ENCODE measurements at regions not wholly inside any gene's neighbourhood (a gene's known extent, or its start where the extent isn't known, plus 50 kb on each side); places are given as distances from the start of the nearest gene placed in this dataset.
A peak's percentile ranks its signal among the peaks of the same experiment; 100 is the strongest.

DNA sequence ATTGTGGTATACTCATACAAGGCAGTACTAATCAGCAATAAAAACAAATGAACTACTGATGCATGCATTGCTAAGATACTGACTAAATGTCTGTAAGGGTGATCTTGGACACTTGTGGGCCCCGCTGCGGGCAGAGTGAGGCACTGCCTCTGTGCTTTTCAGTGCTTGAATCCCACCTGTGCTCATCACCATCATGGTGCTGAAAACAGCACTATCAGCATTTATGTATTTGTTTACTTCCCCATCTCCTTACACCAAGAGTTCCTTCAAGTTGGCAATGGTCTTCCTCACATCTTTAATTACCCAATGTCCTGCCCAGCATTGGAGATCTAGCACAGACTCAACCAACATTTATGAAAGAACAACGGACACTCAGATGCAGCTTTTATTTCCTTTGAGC is 193.7 kb upstream of the RFC3 start:
- DNase-seq, result no peak

DNA sequence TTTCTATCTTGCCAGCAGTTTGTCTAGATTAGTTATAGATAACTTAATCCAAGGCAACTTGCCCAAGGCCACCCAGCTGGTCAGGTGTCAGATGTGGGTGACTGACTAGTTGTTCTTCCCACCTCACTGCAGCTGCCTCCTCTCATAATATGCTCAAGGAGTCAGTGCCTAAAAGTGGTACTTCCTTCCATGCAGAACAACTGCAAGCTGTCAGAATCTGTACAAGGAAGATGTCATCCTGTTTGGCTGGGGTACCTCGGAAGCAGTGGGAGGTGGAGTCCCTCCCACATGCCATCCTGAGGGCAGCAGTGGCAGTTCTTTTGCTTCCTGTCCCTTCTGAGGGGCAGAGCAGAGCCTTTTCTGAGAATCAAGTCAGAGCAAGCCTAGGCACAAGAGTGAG is 193.2 kb upstream of the RFC3 start:
- DNase-seq, result no peak

DNA sequence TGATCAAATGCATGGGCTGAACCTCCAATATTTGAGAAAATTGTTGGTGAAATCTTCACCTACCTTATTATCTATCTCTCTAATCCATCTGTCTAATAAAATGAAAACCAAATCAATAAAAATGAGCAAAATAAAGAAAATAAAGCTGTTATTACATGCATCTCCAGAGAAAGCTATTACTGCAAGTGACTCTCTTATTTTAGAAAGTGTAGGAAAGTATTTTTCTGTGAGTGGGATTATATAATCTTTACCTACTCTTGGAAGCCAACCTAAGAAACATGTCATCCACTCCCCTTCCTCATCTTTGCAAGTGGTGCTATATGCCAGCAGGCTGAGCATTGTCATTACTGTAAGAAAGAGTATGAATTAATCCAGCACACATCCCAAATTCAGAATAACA is 191.5 kb upstream of the RFC3 start:
- DNase-seq, result no peak

DNA sequence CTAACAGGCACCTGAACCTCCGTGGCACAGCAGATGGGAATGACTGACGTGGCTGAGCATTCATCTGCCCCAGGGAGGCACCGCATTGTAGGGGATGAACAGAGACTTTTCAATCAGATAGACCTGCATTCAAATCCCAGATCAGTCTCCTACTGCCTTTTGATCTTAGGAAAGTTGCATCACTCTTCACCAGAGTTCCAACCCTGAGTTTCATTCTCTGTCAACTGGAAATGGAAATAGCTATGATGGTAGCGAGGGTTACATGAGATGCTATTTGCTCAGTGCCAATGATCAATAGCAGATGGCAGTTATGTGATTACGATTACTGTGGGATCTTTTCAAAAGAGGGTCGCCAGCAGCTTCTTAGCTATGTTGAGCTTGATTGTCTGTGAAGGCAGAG is 189.3 kb upstream of the RFC3 start:
- no peak for DNase-seq

DNA sequence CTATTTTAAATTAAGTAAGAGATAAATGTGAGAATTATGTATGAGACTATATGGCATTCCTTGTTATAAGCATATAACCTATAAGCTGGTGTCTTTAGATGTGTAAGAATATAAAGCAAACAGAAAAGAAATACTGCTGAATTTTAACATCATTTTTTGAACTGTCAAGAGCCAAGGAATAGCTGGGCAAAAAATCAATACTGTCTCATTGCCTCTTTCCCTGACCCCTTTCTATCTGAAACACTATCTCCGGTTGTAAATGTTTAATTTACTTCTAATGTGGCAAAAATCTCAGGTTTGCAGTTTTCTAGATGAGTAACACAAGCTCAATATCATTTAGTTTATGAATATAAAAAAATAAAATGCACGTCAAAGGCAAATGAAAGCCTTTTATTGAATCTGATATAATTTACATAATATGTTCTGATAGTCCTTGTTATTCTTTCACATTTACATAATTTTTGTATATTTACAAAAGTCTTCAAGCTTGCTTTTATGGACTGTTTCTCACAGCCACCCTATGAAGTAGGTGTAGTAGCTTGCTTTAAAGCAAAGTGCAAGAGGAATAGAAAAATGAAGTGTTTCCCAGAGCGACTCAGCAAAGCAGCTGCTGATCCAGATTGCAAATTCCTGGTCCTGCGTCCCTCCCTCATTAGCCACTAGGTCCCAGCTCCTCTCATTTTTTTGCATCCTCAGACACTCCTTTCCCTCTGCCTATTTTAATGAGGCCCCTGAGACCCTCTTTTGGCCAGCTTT is 188.2 kb upstream of the RFC3 start:
- no peak for DNase-seq

DNA sequence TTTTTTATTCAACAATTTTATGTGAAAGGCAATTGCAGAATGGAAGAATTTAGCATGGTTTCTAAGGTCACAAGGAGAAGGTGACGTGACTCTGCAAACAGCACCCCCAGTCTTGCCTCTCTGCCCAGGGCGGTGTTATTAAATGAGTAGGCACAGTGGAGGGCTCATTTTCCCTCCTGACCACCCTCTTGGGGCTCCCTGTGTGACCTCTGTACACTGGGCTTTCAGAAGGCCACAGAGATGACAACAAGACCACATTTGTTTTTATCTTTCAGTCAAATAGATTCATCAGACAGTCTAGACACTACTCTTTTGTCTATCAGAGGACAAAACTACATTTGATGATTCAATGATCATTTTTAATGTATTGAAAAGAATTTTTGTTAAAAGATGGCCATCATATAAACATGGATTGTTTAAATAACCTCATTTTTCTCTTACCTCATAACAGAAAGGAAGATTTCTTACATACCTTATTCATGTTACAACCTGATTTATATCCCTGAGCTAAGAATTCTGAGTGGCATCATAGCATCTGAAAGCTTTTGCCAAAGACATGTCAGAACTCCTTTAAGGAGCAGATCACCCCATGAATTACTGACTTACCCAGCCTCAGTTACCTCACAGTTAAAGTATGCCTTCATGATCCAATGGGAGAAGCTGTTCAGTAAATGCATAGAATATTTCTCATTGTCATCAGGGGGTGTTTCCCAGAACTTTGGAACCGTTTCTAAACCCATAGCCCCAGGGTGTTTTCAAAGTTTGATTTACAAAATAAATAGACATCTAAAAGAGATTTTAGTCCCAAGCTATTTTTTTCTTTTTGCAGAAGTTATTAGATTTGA is 184.0 kb upstream of the RFC3 start:
- peak in 19 of 51 donors; percentile 8 to 76 (median 26) for DNase-seq

DNA sequence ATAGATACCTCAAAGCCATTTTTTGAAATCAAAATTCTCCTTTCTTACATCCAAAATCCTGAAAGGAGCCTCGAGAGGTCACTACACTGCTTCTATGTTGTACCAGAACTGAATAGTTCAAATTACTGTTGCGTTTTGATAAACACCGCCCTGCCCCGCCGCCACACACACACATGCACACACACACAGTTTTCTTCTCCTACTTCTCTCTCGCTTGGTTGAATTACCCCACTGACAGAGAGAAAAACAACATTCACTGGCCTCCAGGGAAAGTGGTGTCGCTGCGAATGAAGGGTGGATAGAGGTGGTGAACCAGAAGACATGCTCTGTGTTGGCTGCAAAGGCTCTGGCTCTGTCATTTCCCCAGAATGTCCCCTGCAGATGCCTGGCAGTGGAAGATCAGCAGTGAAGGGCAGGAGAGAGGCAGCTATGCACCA is 183.4 kb upstream of the RFC3 start:
- DNase-seq, result peak in 16 of 51 donors; percentile 10 to 76 (median 24)

DNA sequence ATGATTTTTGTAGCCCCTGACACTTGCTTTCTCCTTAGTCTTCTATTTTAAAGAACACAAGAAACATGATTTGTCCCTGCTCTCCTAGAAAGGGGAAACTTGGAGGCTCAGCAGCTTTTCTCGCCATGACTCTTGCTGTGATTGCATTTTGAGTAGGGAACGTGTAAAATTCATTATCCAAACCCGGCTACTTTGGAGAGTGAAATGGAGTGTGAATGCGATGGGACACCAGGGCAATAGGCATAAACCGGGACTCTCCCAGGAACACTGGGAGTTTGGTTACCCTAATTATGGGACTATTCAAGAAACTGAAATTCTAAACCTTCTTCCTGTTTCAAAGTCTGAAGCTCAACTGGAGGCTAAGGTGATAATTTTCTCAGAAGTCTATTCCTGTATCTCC is 181.7 kb upstream of the RFC3 start:
- DNase-seq, result no peak

DNA sequence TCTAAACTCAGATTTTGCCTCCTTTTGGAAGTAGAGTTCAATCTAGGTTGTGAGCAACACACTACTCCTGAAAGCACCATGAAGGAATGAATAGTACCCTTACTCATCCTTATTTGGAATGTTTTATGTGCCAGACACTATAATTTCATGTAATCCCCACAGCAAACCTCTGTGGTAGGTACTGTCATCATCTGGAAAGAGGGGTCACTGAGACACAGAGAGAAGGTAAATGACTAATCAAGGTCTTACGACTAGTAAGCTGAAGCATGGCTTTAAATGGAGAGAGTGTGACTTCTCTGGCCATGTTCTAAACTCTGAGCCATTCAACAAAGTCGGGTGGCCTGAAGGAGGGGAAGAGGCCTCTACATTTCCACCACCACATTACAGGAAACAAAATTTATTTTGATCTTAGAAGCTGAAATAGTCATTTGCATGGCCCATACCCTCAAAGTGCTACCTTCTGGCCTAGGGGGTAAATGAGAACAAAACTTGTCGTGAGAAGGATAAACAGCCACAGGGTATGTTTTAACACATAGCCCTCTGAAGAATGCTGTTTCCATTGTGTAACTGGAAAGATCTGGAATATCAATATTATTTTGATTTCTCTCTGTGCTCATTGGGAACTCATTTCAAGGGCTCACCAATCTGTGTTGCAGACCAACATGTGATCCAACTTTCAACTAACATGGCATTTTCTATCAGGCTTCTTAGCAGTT is 180.8 kb upstream of the RFC3 start:
- no peak for DNase-seq

DNA sequence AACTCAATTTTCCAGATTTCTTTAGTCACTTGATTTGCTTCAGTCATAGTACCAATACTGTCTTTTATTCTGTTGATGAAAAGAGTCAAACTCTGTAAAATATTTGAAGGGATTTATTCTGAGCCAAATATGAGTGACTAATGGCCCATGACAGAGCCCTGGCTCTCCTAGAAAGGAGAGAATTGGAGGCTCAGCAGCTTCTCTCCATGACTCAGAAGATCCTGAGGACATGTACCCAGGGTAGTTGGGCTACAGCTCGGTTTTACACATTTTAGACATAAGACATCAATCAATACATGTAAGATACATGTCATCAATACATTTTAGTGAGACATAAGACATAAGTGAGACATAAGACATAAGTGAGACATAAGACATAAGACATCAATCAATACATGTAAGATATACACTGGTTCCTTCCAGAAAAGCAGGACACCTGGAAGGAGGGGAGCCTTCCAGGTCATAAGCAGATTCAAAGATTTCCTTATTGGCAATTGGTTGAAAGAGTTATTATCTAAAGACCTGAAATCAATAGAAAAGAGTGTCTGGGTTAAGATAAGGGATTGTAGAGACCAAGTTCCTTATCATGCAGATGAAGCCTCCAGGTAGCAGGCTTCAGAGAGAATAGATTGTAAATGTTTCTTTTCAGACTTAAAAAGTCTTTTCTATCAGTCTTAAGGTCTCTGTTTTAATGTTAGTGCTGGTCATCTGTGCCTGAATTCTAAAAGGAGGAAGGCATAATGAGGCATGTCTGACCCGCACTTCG is 179.8 kb upstream of the RFC3 start:
- no peak for DNase-seq

DNA sequence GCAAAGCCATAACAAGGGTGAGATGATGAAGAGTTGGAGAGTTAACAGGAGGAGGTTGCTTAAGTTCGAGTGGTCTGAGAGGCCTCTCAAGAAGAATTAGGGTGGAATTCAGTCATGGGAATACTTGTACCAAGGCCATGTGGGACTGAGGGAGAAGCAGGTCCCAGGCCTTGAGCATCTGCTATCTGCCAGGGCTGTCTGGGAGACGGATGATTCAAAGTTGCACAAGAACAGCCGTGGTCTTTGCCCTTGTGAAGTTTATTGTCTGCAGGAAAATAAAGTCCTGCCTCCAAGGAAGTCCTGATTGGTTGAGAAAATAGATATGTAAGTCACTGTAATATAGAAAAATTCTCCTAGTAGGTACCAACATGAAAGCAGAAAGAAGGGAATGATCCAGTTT is 178.8 kb upstream of the RFC3 start:
- DNase-seq, result no peak

DNA sequence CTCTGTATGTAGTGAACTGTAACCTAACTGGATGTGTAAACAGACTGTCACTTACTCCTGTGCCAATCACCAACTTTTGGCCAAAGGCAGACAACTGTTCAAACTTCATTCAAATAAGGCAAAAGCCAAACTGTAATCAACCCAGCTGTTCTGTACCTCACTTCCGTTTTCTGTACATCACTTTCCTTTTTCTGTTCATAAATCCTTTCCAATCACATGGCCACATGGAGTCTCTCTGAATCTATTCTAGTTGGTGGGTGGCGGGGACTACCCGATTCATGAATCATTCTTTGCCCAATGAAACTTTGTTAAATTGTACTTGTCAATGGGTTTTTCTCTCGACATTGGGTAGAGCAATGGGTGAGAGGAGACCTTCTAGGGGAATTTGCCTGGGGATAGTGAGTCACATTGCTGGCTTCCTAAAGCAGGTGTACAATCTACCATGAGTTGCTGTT is 178.3 kb upstream of the RFC3 start:
- no peak for DNase-seq

DNA sequence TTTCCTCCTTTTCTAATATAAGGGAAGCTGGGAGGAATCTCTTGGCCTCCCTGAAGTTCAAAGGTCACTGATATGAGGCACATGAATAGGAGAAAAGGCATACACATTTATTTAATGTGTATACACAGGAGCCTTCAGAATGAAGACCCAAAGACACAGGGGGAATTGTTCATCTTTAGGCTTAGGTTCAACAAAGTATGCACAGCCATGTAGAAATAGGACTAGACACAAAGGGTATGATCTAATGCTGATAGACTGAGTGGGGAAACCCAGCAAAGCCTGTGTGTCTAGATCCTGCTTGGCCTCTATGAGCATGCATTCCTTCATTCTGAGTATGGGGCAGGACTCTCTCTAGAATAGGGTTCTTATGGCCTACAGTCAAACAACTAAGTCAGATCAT is 177.1 kb upstream of the RFC3 start:
- DNase-seq, result no peak

DNA sequence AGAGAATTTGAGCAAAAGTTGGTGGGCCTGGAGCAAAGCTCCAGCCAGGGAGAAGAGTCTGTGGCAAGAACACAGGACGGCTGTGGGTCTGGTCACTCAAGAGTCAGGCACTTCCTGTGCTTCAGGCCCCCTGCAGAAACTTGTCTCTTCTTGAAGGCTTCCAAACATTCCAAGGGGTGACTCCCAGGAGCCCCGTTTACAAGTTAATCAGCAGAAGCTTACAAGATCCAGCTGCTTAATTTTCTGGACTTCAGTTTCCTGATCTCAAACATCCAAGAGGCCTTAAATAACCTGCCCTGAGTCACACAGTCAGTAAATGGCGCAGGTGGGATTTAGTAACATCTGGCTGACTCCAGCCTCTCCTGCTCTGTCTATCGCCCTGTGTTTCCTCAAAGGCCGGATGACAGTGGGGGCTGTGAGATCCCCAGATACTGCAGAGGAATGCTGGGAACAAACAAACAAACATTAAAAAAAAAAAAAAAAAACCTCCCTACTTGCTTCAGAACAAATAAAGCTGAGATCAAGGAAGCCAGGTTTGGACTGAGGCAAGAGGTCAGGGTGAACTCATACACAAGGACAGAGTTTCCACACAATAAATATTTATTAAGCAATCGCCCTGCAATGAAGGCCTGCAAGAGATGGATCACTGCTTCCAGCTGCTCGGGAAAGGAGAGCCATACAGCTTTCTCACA is 175.4 kb upstream of the RFC3 start:
- no peak for DNase-seq

DNA sequence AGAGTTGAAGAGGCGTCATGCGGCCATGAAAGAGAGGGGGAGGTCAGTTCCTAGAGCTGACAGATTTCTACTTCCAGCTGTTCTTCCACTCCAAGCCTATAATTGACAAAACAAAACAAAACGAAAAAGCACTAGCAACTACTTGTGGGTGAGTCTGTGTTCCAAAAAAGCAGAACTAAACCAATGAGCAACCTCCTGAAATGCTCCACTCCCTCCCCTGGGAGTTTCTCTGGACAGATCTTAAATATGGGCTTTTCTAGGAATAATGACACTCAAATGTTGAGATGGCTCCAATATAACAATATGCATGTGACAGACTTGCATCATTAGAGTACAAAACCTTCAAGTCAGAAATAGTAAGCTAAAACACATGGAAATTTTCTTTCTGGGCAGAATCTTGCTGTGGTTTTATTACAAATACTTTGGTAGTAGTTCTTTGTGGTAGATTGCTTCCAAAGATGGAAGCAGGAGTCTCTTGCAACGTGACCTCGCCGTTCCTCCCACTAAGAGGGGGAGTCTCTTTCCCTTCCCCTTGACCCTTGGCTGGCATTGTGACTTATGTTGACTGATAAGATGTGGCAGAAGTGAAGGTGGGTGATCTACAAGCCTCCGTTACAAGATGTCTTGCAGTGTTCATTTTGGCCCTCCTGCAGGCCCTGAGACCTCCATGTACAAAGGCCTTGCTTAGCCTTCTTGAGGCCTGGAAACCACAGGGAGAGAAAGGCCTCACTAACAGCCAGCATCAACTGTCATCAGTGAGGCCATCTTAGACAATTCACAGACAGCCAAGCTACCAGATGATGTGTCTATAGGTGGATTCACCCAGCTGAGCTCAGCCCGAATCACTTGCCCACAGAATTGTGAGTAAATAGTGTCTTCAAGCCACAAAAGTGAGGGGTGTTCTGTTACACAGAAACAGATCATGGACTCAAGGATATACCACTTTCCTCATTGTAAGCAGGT is 173.1 kb upstream of the RFC3 start:
- no peak for DNase-seq

DNA sequence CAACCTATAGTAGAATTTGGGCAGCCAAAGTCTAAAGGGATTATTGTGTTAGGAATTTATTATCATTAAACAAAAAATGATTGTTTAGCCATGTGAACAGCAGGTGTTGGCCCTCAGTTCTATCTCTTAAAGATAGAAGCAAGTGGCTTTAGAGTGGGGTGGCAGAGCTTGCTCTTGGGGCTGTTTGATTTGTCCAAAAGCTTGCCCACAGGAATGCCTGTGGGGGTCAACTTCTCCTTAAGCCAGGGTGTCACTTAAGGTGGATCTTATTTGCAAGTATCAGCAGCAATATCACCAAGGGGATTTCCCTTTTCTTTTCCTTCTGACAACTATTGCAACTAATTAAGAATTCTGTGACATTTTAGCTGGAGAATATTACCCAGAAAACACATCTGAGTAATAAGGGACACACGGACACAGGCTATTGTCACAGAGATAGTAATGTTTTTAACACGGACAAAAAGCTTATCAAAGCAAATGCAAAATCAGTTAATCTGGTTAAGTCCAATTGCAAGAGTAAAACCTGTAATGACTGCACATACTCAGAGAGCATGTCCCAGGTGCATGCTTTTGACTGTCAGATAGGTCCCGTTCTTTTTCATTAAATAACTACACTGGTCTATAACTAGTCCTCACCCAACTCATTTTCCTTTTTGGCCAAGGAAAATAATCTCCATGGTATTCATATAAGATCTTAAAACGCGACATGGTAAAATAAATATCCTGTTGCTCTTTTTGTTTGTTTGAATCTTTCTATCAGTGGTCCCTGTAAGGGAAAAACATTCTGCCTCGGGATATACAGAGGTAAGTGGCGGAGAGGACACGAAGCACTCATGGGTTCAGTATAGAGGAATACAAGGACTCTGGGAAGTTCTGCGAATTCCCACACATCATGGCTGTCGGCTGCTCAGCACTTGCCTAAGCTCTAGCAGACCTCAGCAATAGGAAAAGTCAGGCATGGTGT is 172.1 kb upstream of the RFC3 start:
- no peak for DNase-seq

DNA sequence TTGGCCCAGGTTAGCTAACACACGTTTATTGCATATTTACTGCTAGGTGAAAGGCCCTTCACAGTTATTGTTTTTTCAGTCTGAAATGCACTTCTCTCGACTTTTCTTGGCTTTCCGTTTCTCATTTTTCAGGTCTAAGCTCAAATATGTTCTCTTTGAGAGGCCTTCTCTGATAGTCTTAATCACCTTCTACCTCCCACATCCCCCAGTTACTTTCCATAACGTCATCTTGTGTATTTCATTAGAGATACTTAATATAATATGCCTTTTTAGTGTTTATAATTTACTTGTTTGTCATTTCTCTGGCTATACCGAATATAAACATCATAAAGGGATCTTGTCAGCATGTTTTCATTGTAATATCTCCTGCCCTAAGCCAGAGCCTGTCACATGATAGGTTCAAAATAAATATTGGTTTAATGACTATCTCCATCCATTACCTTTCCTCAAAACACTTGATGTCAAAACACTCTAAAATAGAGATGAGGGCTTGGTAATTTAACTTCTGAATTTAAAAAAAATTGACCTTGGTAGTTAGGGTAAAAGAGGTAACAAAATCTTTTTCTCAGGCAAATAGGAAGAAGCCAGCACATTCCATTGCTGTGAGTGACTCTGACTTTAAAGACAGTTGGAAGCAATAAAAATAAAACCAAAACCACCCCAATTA is 168.6 kb upstream of the RFC3 start:
- DNase-seq, result no peak

DNA sequence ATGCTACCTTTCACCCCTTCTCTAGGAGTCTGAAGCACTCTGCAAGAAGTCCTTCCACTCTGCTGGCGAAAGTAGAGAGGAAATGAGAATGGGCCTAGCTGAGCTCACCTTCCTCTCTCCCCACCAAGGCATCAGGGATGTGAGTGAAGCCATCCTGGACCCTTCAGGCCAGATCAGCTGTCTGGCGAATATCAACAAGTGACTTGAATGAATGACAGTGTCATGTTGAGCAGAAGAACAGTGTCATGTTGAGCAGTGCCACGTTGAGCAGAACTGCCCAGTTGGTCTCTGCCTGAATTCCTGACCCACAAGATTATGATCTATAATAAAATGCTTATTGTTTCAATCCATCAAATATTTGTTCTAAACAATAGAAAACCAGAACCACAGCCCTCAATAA is 166.2 kb upstream of the RFC3 start:
- DNase-seq, result no peak

Measured in hypothalamus (tissue), 51 donors.